ENCODE measurements at regions not wholly inside any gene's neighbourhood (a gene's known extent, or its start where the extent isn't known, plus 50 kb on each side); places are given as distances from the start of the nearest gene placed in this dataset.

GRCh38 chr9:119559056-119559455, 189.8 kb upstream of the BRINP1 start:
- TF ChIP-seq EZH2phosphoT487 (IDR thresholded peaks at IDR 0.05; ENCODE audit: low read length) (no peak), EZH2 (optimal IDR thresholded peaks at IDR 0.05; ENCODE audit: low read depth, low read length) (no peak), CTCF (IDR thresholded peaks at IDR 0.05; ENCODE audit: low read length) (no peak)
- DNase-seq, result no peak
- no peaks in the 10 kb centered on the region for H3K4me1 ChIP-seq (ENCODE audit: low read length)
- no peak overlapping the region for H2AFZ ChIP-seq (ENCODE audit: low read length)
- no peaks in the 10 kb centered on the region for H3K36me3 ChIP-seq (replicated peaks; ENCODE audit: insufficient read depth, low read length)
- no peaks in the 10 kb centered on the region for H3F3A ChIP-seq (ENCODE audit: insufficient read depth, low read length)
- H3K9me2 ChIP-seq (replicated peaks; ENCODE audit: insufficient read depth, low read length), result no peaks in the 10 kb centered on the region
- no peaks in the 10 kb centered on the region for H4K20me1 ChIP-seq (ENCODE audit: insufficient read depth, low read length)
- H3K4me2 ChIP-seq (ENCODE audit: low read depth, low read length), result no peak overlapping the region
- H3K4me3 ChIP-seq (ENCODE audit: low read length), result no peak overlapping the region
- H3K27me3 ChIP-seq (replicated peaks; ENCODE audit: insufficient read depth, low read length), result no peaks in the 10 kb centered on the region
- H3K9me3 ChIP-seq (replicated peaks; ENCODE audit: insufficient read depth, low read length), result no peaks in the 10 kb centered on the region
- H3K27ac ChIP-seq (ENCODE audit: low read length), result no peak overlapping the region
- H3K9ac ChIP-seq (ENCODE audit: low read length), result no peak overlapping the region
- no peaks in the 10 kb centered on the region for H3K79me2 ChIP-seq (ENCODE audit: low read length)

- Histone ChIP-seq H3K4me3 (ENCODE audit: low read length) (no peak overlapping the region), H3K4me2 (ENCODE audit: low read depth, low read length) (peak overlapping the region; percentile 52; the same call in 1 of the 2 replicates), H3K4me1 (ENCODE audit: low read length) (no peaks in the 10 kb centered on the region), H2AFZ (ENCODE audit: low read length) (peak overlapping the region; percentile 36; the same call in 1 of the 2 replicates), H3K9ac (ENCODE audit: low read length) (no peak overlapping the region), H4K20me1 (ENCODE audit: insufficient read depth, low read length) (no peaks in the 10 kb centered on the region), H3K79me2 (ENCODE audit: low read length) (no peaks in the 10 kb centered on the region), H3K27ac (ENCODE audit: low read length) (no peak overlapping the region), H3F3A (ENCODE audit: insufficient read depth, low read length) (no peaks in the 10 kb centered on the region), H3K36me3 (replicated peaks; ENCODE audit: insufficient read depth, low read length) (no peaks in the 10 kb centered on the region), H3K9me2 (replicated peaks; ENCODE audit: insufficient read depth, low read length) (no peaks in the 10 kb centered on the region), H3K27me3 (replicated peaks; ENCODE audit: insufficient read depth, low read length) (no peaks in the 10 kb centered on the region), H3K9me3 (replicated peaks; ENCODE audit: insufficient read depth, low read length) (no peaks in the 10 kb centered on the region)
- no peak for TF ChIP-seq EZH2 (optimal IDR thresholded peaks at IDR 0.05; ENCODE audit: low read depth, low read length)
- peak; percentile 86 for TF ChIP-seq CTCF (IDR thresholded peaks at IDR 0.05; ENCODE audit: low read length)
- peak; percentile 52 for DNase-seq
These were observed 187.1 kb upstream of the BRINP1 start for GRCh38 chr9:119556129-119556875.

- TF ChIP-seq EZH2phosphoT487 (IDR thresholded peaks at IDR 0.05; ENCODE audit: low read length), result no peak
- TF ChIP-seq EZH2 (optimal IDR thresholded peaks at IDR 0.05; ENCODE audit: low read depth, low read length), result no peak
- no peak for TF ChIP-seq CTCF (IDR thresholded peaks at IDR 0.05; ENCODE audit: low read length)
- Histone ChIP-seq H3K4me3 (ENCODE audit: low read length) (no peak overlapping the region), H3K27ac (ENCODE audit: low read length) (no peak overlapping the region), H3K79me2 (ENCODE audit: low read length) (no peaks in the 10 kb centered on the region), H4K20me1 (ENCODE audit: insufficient read depth, low read length) (no peaks in the 10 kb centered on the region), H3K9me3 (replicated peaks; ENCODE audit: insufficient read depth, low read length) (no peaks in the 10 kb centered on the region), H3K36me3 (replicated peaks; ENCODE audit: insufficient read depth, low read length) (no peaks in the 10 kb centered on the region), H3K9ac (ENCODE audit: low read length) (no peak overlapping the region), H3K9me2 (replicated peaks; ENCODE audit: insufficient read depth, low read length) (no peaks in the 10 kb centered on the region), H3K4me1 (ENCODE audit: low read length) (no peaks in the 10 kb centered on the region), H2AFZ (ENCODE audit: low read length) (no peak overlapping the region), H3K4me2 (ENCODE audit: low read depth, low read length) (no peak overlapping the region), H3K27me3 (replicated peaks; ENCODE audit: insufficient read depth, low read length) (no peaks in the 10 kb centered on the region), H3F3A (ENCODE audit: insufficient read depth, low read length) (no peaks in the 10 kb centered on the region)
- no peak for DNase-seq
These were observed 175.3 kb upstream of the BRINP1 start for GRCh38 chr9:119544492-119544891.

Measured in MM.1S (cell line).